Right lobe of liver (tissue), 6 donors: ENCODE measurements at regions not wholly inside any gene's neighbourhood (a gene's known extent, or its start where the extent isn't known, plus 50 kb on each side); places are given as distances from the start of the nearest gene placed in this dataset.
"Not testable (repeated sequence)": the region's sequence is repeated elsewhere in the genome, so short reads cannot be mapped to it uniquely, and the experiment has no call there.

Experiments used
- ATAC-seq, 4 donors: fragments of 200-7000 bp; cut with Tn5 transposase; one replicate each; pipeline ENCODE4 v1.9.1; 2020; ENCODE audit warnings: mild to moderate bottlenecking in 4 of 4, moderate library complexity in 4 of 4
- DNase-seq, 3 donors: peaks; one replicate each; pipeline ENCODE4 v3.0.0-alpha.2; 2020
- H3K27ac ChIP-seq, 3 donors: fragments of 200-600 bp; one replicate each; pipeline ENCODE4 v1.8.0; 2022
- H3K27me3 ChIP-seq, 2 donors: fragments of 200-600 bp; one replicate each; pipeline ENCODE4 v1.8.0; 2022
- H3K36me3 ChIP-seq, 4 donors: fragments of 200-600 bp; sonication (generic) in 1 of 4; one replicate each; pipeline versions ENCODE4 v1.5.1 to v1.8.0; 2017 to 2022; ENCODE audit warnings: control low read depth in 1 of 4
- H3K4me1 ChIP-seq, 4 donors: fragments of 200-600 bp; sonication (generic) in 1 of 4; one replicate each; pipeline versions ENCODE4 v1.5.1 to v1.8.0; 2017 to 2022; ENCODE audit warnings: control low read depth in 1 of 4
- H3K4me3 ChIP-seq, 3 donors: fragments of 200-600 bp; one replicate each; pipeline ENCODE4 v1.8.0; 2022
- H3K9me3 ChIP-seq, 4 donors: fragments of 200-600 bp; sonication (generic) in 1 of 4; one replicate each; pipeline versions ENCODE4 v1.5.1 to v1.8.0; 2017 to 2022; ENCODE audit warnings: control low read depth in 1 of 4
- CTCF ChIP-seq, 4 donors: fragments of 200-600 bp in 3 of 4; fragments of 450-650 bp in 1 of 4; IDR thresholded peaks; one replicate each; pipeline versions ENCODE4 v1.5.1 to v1.8.0; 2016 to 2022; ENCODE audit warnings: antibody characterized with exemption in 4 of 4, mild to moderate bottlenecking in 2 of 4
- POLR2A ChIP-seq: fragments of 450-650 bp; IDR thresholded peaks from one replicate; pipeline ENCODE4 v1.6.1; 2017; ENCODE audit warnings: antibody characterized with exemption, mild to moderate bottlenecking
- WGBS: methylation state at CpG from one replicate; pipeline ENCODE4 v1.1.6; 2018; ENCODE audit warnings: low coverage, low lambda C conversion rate; ENCODE audit not compliant: insufficient coverage; ENCODE audit errors: missing lambda C conversion rate; 5-methylcytosine and 5-hydroxymethylcytosine counted together
- intact Hi-C, 2 donors: fragments of 100-400 bp; cut with DNase I; formaldehyde crosslinking; loops; one replicate each; pipeline versions ENCODE4 v1.11.2 to v1.14.1; 2022
- donor health status: DM: no; HTN: yes; CAD: no.
- donor health status: DM: no; HTN: no; CAD: no.
- donor health status: DM: no; HTN: no; CAD: no.
- donor health status: DM: no; HTN: yes; CAD: no.
- donor health status: DM: no; HTN: yes; CAD: no.

- WGBS: 38% methylated on average over 5 of the region's 6 CpGs
- DNase-seq: no peak
- intact Hi-C loops: no loop called here
- Histone ChIP-seq H3K27ac (no peak overlapping the region), H3K4me3 (no peak overlapping the region), H3K4me1 (no peaks in the 10 kb centered on the region), H3K36me3 (no peaks in the 10 kb centered on the region), H3K9me3 (no peaks in the 10 kb centered on the region), H3K27me3 (no peaks in the 10 kb centered on the region)
- TF ChIP-seq POLR2A (no peak), CTCF (IDR thresholded peaks at IDR 0.05) (no peak)
- no peak for ATAC-seq
These were observed 129.9 kb downstream of the BOD1 start for GRCh38 chr5:173486355-173487225.

- 41% methylated on average over 8 of the region's 10 CpGs for WGBS
- Histone ChIP-seq H3K27me3 (no peaks in the 10 kb centered on the region), H3K36me3 (no peaks in the 10 kb centered on the region), H3K4me1 (no peaks in the 10 kb centered on the region), H3K27ac (no peak overlapping the region), H3K9me3 (no peaks in the 10 kb centered on the region), H3K4me3 (no peak overlapping the region)
- intact Hi-C loops: no loop called here
- ATAC-seq (no peak), DNase-seq (no peak)
- TF ChIP-seq CTCF (IDR thresholded peaks at IDR 0.05) (no peak), POLR2A (no peak)
These were observed 131.9 kb downstream of the BOD1 start for GRCh38 chr5:173484569-173484968.

- intact Hi-C loops, DNase-seq: not testable (repeated sequence)
These were observed 132.9 kb downstream of the BOD1 start for GRCh38 chr5:173483599-173483998.

GRCh38 chr5:173483160-173483559, 133.3 kb downstream of the BOD1 start:
- H3K27me3 ChIP-seq: no peaks in the 10 kb centered on the region
- 56% methylated on average over 4 of the region's 4 CpGs for WGBS
- H3K27ac ChIP-seq: no peak overlapping the region
- intact Hi-C loops: no loop called here
- DNase-seq (no peak), ATAC-seq (no peak)
- no peaks in the 10 kb centered on the region for H3K4me1 ChIP-seq
- no peaks in the 10 kb centered on the region for H3K36me3 ChIP-seq
- H3K4me3 ChIP-seq: no peak overlapping the region
- no peaks in the 10 kb centered on the region for H3K9me3 ChIP-seq
- no peak for TF ChIP-seq CTCF (IDR thresholded peaks at IDR 0.05)

More at GRCh38 chr5:173483599-173483998, 132.9 kb downstream of the BOD1 start:
- H3K27ac ChIP-seq, H3K4me1 ChIP-seq, ATAC-seq, H3K27me3 ChIP-seq, H3K4me3 ChIP-seq, H3K36me3 ChIP-seq, H3K9me3 ChIP-seq: not testable (repeated sequence)
- 33% methylated on average over 1 of the region's 3 CpGs for WGBS

- no peak overlapping the region for H3K4me3 ChIP-seq
- DNase-seq (no peak), ATAC-seq (no peak)
- no peaks in the 10 kb centered on the region for H3K9me3 ChIP-seq
- WGBS: 53% methylated on average over 3 of the region's 5 CpGs
- no peaks in the 10 kb centered on the region for H3K27me3 ChIP-seq
- TF ChIP-seq CTCF (IDR thresholded peaks at IDR 0.05) (no peak), POLR2A (no peak)
- H3K4me1 ChIP-seq: no peaks in the 10 kb centered on the region
- H3K27ac ChIP-seq: no peak overlapping the region
- no peaks in the 10 kb centered on the region for H3K36me3 ChIP-seq
- intact Hi-C loops: no loop called here
These were observed 134.6 kb downstream of the BOD1 start for GRCh38 chr5:173481821-173482220.
